ENCODE measurements at regions not wholly inside any gene's neighbourhood (a gene's known extent, or its start where the extent isn't known, plus 50 kb on each side); places are given as distances from the start of the nearest gene placed in this dataset.

- TF ChIP-seq FOXA1 (IDR thresholded peaks at IDR 0.05) (no peak), L3MBTL2 (conservative IDR thresholded peaks at IDR 0.05) (no peak), ARNT (IDR thresholded peaks at IDR 0.05) (no peak), FOXK2 (IDR thresholded peaks at IDR 0.05) (no peak), FOXM1 (IDR thresholded peaks at IDR 0.05; ENCODE audit: borderline replicate concordance) (no peak)
These were observed 334.6 kb upstream of the MGAT5 start for GRCh38 chr2:133919285-133919684.
